Colonic mucosa (tissue), 4 donors: ENCODE measurements at regions not wholly inside any gene's neighbourhood (a gene's known extent, or its start where the extent isn't known, plus 50 kb on each side); places are given as distances from the start of the nearest gene placed in this dataset.

Experiments
- DNase-seq: peaks from one replicate; pipeline ENCODE4 v3.0.0-alpha.2; 2020
- H3K27ac ChIP-seq: fragments of 200-600 bp; one replicate; pipeline ENCODE4 v1.8.0; 2021
- H3K27me3 ChIP-seq: fragments of 200-600 bp; one replicate; pipeline ENCODE4 v1.8.0; 2021
- H3K36me3 ChIP-seq: fragments of 200-600 bp; one replicate; pipeline ENCODE4 v1.8.0; 2021
- H3K4me1 ChIP-seq: fragments of 200-600 bp; one replicate; pipeline ENCODE4 v1.8.0; 2021; ENCODE audit warnings: mild to moderate bottlenecking
- H3K4me3 ChIP-seq: fragments of 200-600 bp; one replicate; pipeline ENCODE4 v1.8.0; 2021
- H3K9ac ChIP-seq, 2 donors: one replicate each; pipeline ENCODE4 v1.7.0; 2013; ENCODE audit warnings: control low read depth in 2 of 2, low read depth in 2 of 2, low read length in 2 of 2
- H3K9me3 ChIP-seq: fragments of 200-600 bp; one replicate; pipeline ENCODE4 v1.8.0; 2021
- intact Hi-C: fragments of 100-400 bp; cut with DNase I; formaldehyde crosslinking; loops from one replicate; pipeline ENCODE4 v1.14.1; 2022
- TF ChIP-seq, protein P1 (sequence below): fragments of 200-600 bp; IDR thresholded peaks from one replicate; pipeline ENCODE4 v1.8.0; 2022; ENCODE audit warnings: antibody characterized with exemption, mild to moderate bottlenecking
- donor health status: healthy.
- donor health status: DM: no; HTN: no; CAD: no.
- donor health status: DM: no; HTN: no; CAD: no.

DNA sequence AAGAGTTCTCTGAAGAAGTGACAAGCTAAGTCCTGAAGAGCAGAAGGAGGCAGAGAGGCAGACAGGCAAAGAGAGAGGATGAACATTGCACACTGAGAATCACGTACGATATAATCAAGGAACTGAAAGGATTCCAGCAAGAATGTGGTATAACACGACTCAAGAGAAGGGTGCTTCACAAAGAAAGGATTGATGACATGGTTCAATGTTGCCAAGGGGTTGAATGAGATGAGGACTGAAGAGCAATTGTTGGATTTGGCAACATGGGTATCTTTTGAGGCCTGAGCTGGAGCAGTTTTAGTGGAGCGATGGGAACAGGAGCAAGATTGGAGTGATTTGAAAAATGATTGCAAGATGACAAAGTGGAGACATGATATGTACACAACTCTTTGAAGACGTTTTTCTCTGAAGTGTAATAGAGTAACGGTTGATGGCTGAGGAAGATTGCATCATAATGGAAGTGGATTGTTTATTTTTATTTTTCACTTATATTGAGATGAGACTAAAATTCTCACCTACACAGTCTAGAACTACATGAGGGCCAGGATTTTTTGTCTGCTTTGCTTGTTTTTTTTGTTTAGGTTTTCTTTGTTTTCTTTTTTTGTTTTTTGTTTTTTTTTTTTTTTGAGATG is 1049.9 kb upstream of the WWC1 start:
- Histone ChIP-seq H3K9me3 (no peaks in the 10 kb centered on the region), H3K36me3 (no peaks in the 10 kb centered on the region), H3K27me3 (no peaks in the 10 kb centered on the region), H3K27ac (no peak overlapping the region), H3K4me1 (no peaks in the 10 kb centered on the region), H3K4me3 (no peak overlapping the region), H3K9ac (no peak overlapping the region)
- TF ChIP-seq, protein P1, sequence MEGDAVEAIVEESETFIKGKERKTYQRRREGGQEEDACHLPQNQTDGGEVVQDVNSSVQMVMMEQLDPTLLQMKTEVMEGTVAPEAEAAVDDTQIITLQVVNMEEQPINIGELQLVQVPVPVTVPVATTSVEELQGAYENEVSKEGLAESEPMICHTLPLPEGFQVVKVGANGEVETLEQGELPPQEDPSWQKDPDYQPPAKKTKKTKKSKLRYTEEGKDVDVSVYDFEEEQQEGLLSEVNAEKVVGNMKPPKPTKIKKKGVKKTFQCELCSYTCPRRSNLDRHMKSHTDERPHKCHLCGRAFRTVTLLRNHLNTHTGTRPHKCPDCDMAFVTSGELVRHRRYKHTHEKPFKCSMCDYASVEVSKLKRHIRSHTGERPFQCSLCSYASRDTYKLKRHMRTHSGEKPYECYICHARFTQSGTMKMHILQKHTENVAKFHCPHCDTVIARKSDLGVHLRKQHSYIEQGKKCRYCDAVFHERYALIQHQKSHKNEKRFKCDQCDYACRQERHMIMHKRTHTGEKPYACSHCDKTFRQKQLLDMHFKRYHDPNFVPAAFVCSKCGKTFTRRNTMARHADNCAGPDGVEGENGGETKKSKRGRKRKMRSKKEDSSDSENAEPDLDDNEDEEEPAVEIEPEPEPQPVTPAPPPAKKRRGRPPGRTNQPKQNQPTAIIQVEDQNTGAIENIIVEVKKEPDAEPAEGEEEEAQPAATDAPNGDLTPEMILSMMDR = no peak
- intact Hi-C loops = no loop called here
- DNase-seq = no peak

DNA sequence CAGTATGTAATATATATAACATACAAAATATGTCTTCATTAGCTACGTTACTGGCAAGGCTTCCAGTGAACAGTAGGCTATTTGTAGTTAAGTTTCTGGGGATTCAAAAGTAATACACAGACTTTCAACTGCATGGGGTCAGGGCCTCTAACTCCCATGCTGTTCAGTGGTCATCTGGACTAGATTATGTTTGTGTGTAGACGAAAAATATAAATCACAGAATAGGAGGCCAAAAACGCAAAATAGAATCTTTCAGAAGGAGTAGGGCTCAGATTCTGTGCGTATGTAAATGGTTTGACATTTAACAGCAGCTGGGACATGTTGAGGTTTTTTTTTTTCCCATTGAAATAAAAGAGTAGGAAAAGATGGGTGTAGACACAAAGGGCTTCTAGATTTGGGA is 1048.7 kb upstream of the WWC1 start:
- DNase-seq = no peak
- TF ChIP-seq, protein P1 = no peak
- H3K27ac ChIP-seq = no peak overlapping the region
- no peaks in the 10 kb centered on the region for H3K36me3 ChIP-seq
- no peaks in the 10 kb centered on the region for H3K27me3 ChIP-seq
- H3K4me1 ChIP-seq = no peaks in the 10 kb centered on the region
- no peak overlapping the region for H3K9ac ChIP-seq
- H3K9me3 ChIP-seq = no peaks in the 10 kb centered on the region
- intact Hi-C loops = no loop called here
- H3K4me3 ChIP-seq = no peak overlapping the region

DNA sequence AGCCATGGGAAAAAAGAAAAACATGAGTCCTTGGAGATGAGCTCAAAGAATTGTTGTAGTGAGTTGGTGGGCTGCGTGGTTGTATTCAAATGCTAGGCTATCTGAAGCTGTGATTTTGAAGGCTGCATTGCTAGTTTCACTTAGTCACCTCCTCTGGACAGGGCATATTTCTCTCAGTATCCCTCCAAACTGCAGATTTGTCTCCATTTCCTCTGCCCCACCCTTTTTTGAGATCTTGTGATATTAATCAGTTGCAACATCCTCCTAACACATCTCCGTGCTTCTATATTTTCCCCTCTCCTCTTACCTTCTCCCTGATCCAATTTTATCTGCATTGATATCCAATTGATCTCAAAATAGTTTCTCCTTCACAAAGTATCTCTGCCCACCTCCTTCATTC is 1048.0 kb upstream of the WWC1 start:
- Histone ChIP-seq H3K4me3 (no peak overlapping the region), H3K36me3 (no peaks in the 10 kb centered on the region), H3K4me1 (no peaks in the 10 kb centered on the region), H3K27me3 (no peaks in the 10 kb centered on the region), H3K9me3 (no peaks in the 10 kb centered on the region), H3K27ac (no peak overlapping the region), H3K9ac (no peak overlapping the region)
- DNase-seq = no peak
- intact Hi-C loops = no loop called here
- TF ChIP-seq, protein P1 = no peak

DNA sequence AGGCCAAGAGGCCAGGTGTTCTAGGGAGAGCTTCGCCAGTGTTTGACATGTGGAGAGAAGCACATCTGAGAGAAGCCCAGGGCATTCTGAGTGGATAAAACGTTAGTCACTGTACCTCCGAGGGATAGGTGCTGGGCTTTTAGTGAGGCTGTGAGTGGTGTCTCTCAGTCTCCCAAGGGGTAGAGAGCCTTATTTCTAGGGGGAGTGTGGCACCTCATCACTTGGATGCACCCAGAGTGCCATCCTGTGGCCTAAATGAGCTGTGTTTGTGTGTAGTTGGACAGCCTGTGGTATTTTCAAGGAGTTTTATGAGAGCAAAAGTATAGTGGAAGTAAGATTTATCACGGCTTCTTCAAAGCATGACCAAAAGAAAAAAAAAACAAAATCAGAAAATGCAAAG is 1046.9 kb upstream of the WWC1 start:
- Histone ChIP-seq H3K36me3 (no peaks in the 10 kb centered on the region), H3K4me1 (no peaks in the 10 kb centered on the region), H3K4me3 (no peak overlapping the region), H3K27me3 (no peaks in the 10 kb centered on the region), H3K27ac (no peak overlapping the region), H3K9me3 (no peaks in the 10 kb centered on the region), H3K9ac (no peak overlapping the region)
- TF ChIP-seq, protein P1 = no peak
- intact Hi-C loops = no loop called here
- DNase-seq = no peak

DNA sequence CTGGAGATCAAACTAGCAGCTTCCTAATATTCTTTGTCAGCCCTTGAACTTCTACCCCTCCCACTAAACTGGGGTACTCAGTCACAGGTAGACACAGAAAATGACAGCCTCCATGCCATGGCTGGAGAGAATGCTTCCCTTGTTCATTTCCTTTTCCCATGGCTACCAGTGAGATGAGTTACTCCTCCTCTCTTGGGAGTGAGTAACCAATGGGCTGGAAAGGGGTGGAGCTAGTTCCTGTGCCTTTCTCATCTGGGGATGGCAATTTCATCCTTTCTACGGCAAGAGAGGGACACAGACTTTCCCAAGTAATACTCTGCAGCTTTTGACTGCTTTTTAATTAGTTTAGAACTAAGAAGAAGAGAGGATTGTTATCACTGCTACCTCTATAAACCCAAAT is 1045.6 kb upstream of the WWC1 start:
- no peak overlapping the region for H3K27ac ChIP-seq
- no peaks in the 10 kb centered on the region for H3K4me1 ChIP-seq
- TF ChIP-seq, protein P1 = no peak
- no peak overlapping the region for H3K4me3 ChIP-seq
- no peaks in the 10 kb centered on the region for H3K9me3 ChIP-seq
- no peaks in the 10 kb centered on the region for H3K36me3 ChIP-seq
- intact Hi-C loops = no loop called here
- no peaks in the 10 kb centered on the region for H3K27me3 ChIP-seq
- no peak for DNase-seq
- no peak overlapping the region for H3K9ac ChIP-seq
